ENCODE measurements at regions not wholly inside any gene's neighbourhood (a gene's known extent, or its start where the extent isn't known, plus 50 kb on each side); places are given as distances from the start of the nearest gene placed in this dataset.

DNA sequence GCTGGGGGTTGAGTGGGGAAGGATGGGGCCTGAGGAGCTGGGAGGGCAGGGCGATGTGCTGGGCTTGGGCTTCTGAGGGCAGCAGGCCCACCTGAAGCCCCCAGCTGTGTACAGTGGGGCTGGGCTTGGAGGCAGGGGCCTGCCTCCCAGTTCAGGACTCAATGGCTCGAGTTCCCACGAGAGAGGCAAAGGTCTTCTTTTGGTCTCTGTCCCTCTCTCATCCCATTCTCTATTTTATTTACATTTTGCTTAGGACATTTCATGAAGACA is 180.6 kb downstream of the MACROH2A1 start:
- no peak for TF ChIP-seq SMARCC2 (IDR thresholded peaks at IDR 0.05)
- TF ChIP-seq, protein P1, sequence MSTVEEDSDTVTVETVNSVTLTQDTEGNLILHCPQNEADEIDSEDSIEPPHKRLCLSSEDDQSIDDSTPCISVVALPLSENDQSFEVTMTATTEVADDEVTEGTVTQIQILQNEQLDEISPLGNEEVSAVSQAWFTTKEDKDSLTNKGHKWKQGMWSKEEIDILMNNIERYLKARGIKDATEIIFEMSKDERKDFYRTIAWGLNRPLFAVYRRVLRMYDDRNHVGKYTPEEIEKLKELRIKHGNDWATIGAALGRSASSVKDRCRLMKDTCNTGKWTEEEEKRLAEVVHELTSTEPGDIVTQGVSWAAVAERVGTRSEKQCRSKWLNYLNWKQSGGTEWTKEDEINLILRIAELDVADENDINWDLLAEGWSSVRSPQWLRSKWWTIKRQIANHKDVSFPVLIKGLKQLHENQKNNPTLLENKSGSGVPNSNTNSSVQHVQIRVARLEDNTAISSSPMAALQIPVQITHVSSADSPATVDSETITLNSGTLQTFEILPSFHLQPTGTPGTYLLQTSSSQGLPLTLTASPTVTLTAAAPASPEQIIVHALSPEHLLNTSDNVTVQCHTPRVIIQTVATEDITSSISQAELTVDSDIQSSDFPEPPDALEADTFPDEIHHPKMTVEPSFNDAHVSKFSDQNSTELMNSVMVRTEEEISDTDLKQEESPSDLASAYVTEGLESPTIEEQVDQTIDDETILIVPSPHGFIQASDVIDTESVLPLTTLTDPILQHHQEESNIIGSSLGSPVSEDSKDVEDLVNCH (CRISPR knock-in tag; IDR thresholded peaks at IDR 0.05) = no peak
- TF ChIP-seq, protein P2, sequence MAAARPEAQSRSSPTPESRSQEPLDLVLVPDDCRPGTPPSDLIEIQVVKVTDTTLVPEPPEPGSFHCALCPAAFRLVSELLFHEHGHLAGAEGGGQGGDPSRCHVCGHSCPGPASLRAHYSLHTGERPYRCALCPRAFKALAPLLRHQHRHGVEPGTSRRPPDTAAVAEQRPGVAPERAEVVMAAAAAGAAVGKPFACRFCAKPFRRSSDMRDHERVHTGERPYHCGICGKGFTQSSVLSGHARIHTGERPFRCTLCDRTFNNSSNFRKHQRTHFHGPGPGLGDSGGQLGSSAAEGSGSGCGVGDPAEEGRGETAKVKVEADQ (CRISPR knock-in tag; IDR thresholded peaks at IDR 0.05; ENCODE audit: borderline replicate concordance) = no peak
- no peak for TF ChIP-seq ETV5 (CRISPR knock-in tag; IDR thresholded peaks at IDR 0.05; ENCODE audit: borderline replicate concordance)
- TF ChIP-seq, protein P3, sequence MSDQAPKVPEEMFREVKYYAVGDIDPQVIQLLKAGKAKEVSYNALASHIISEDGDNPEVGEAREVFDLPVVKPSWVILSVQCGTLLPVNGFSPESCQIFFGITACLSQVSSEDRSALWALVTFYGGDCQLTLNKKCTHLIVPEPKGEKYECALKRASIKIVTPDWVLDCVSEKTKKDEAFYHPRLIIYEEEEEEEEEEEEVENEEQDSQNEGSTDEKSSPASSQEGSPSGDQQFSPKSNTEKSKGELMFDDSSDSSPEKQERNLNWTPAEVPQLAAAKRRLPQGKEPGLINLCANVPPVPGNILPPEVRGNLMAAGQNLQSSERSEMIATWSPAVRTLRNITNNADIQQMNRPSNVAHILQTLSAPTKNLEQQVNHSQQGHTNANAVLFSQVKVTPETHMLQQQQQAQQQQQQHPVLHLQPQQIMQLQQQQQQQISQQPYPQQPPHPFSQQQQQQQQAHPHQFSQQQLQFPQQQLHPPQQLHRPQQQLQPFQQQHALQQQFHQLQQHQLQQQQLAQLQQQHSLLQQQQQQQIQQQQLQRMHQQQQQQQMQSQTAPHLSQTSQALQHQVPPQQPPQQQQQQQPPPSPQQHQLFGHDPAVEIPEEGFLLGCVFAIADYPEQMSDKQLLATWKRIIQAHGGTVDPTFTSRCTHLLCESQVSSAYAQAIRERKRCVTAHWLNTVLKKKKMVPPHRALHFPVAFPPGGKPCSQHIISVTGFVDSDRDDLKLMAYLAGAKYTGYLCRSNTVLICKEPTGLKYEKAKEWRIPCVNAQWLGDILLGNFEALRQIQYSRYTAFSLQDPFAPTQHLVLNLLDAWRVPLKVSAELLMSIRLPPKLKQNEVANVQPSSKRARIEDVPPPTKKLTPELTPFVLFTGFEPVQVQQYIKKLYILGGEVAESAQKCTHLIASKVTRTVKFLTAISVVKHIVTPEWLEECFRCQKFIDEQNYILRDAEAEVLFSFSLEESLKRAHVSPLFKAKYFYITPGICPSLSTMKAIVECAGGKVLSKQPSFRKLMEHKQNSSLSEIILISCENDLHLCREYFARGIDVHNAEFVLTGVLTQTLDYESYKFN (CRISPR knock-in tag; conservative IDR thresholded peaks at IDR 0.05) = no peak
- TF ChIP-seq PLRG1 (conservative IDR thresholded peaks at IDR 0.05) = no peak
- no peak for TF ChIP-seq ZNF7 (CRISPR knock-in tag; IDR thresholded peaks at IDR 0.05)
- TF ChIP-seq SIN3A (IDR thresholded peaks at IDR 0.05; ENCODE audit: borderline replicate concordance, low read depth, low read length) = no peak
- TF ChIP-seq TOE1 (CRISPR knock-in tag; IDR thresholded peaks at IDR 0.05) = no peak
- H3K27ac ChIP-seq (ENCODE audit: extremely low read length, insufficient read depth, low read length) = no peak overlapping the region
- in situ Hi-C loops (cut with HindIII; ENCODE audit: extremely low pct_ligation_motif_present, low pct_unique_long_range_greater_than_20kb) = no loop called here
- H3K4me1 ChIP-seq (ENCODE audit: insufficient read depth, low read length) = peaks cover 31% of the 10 kb centered on the region
- no peak overlapping the region for H2AFZ ChIP-seq (ENCODE audit: low read length)
- ChIA-PET POLR2A (no interaction called here), CTCF (ENCODE audit: low intra/inter-chr PET ratio, low total read pairs) (no interaction called here)
- H3K4me3 ChIP-seq (replicated peaks in 1 of 3; ENCODE audit: insufficient read depth in 1 of 3, low read depth in 2 of 3, low read length in 3 of 3) = no peak overlapping the region
- no peak overlapping the region for H3K9ac ChIP-seq (ENCODE audit: insufficient read depth, low read depth, low read length)
- no peak overlapping the region for H3K4me2 ChIP-seq (ENCODE audit: low read depth, low read length)
- H3K27me3 ChIP-seq (ENCODE audit: control insufficient read depth in 1 of 2, insufficient read depth in 2 of 2, low read length in 2 of 2) = no peaks in the 10 kb centered on the region
- H4K20me1 ChIP-seq (ENCODE audit: insufficient read depth, low read length) = no peaks in the 10 kb centered on the region
- BruUV-seq (replicated peaks) = no TSS peak
- DNase-seq (ENCODE audit: low spot score) = no peak
- 69% methylated on average over 3 of the region's 3 CpGs for WGBS (ENCODE audit: low lambda C conversion rate)
- no peak for ATAC-seq
- no peaks in the 10 kb centered on the region for H3K9me3 ChIP-seq (ENCODE audit: low read length)
- no peaks in the 10 kb centered on the region for H3K36me3 ChIP-seq (replicated peaks in 1 of 2; ENCODE audit: control insufficient read depth in 1 of 2, insufficient read depth in 2 of 2, low read length in 2 of 2)
- H3K79me2 ChIP-seq (ENCODE audit: insufficient read depth, low read length) = no peaks in the 10 kb centered on the region
- FAIRE-seq = no peak
- intact Hi-C loops (cut with micrococcal nuclease; ENCODE audit: unreplicated experiment) = no loop called here

Data from HepG2 (cell line).